HepG2 (cell line): ENCODE measurements at regions not wholly inside any gene's neighbourhood (a gene's known extent, or its start where the extent isn't known, plus 50 kb on each side); places are given as distances from the start of the nearest gene placed in this dataset.

Experiments
- ATAC-seq: fragments of 200-7000 bp; cut with Tn5 transposase; 3 replicates; pipeline ENCODE4 v1.9.1; 2020; ENCODE audit warnings: mild to moderate bottlenecking, moderate library complexity
- BruUV-seq: library from RNA; stranded (reverse); fragments of 400-500 nt; replicated peaks from 2 replicates; lab custom pipeline; 2021; lab: Mats Ljungman, UMichigan
- CTCF ChIA-PET: fragments of 300-600 bp; formaldehyde crosslinking; extraction: SDS; loops from one replicate; lab custom pipeline; 2021; ENCODE audit warnings: low total read pairs, inconsistent platforms, low intra/inter-chr PET ratio; lab: Yijun Ruan, JAX
- POLR2A ChIA-PET: fragments of 350-600 bp; sonication (Branson Sonifier 250); formaldehyde crosslinking; loops from one replicate; lab custom pipeline; 2020; ENCODE audit warnings: antibody characterized with exemption, inconsistent platforms; lab: Yijun Ruan, JAX
- DNase-seq: peaks from one replicate; pipeline ENCODE4 v3.0.0-alpha.2; 2015; ENCODE audit warnings: low spot score
- FAIRE-seq: peaks from 3 replicates; lab custom pipeline; 2011; peaks lifted over from hg19 to GRCh38; lab: Jason Lieb, UNC
- H2AFZ ChIP-seq: one replicate; pipeline ENCODE4 v1.6.1; 2011; ENCODE audit warnings: low read length, inconsistent platforms
- H3K27ac ChIP-seq: fragments of 300-600 bp; 3 replicates; pipeline ENCODE4 v1.8.0; 2011; ENCODE audit warnings: mixed run types, mild to moderate bottlenecking, mixed read lengths, low read length, inconsistent platforms; ENCODE audit not compliant: insufficient read depth; ENCODE audit errors: extremely low read length
- H3K27me3 ChIP-seq, 2 experiments: fragments of 200-600 bp in 1 of 2; 2 replicates in 1 of 2; 3 replicates in 1 of 2; pipeline versions ENCODE4 v1.6.0 to v1.8.0; 2011; ENCODE audit warnings: low read length in 2 of 2, mild to moderate bottlenecking in 2 of 2, moderate library complexity in 2 of 2, inconsistent platforms in 1 of 2; ENCODE audit not compliant: insufficient read depth in 2 of 2, control insufficient read depth in 1 of 2
- H3K36me3 ChIP-seq, 2 experiments: fragments of 200-600 bp in 1 of 2; replicated peaks in 1 of 2; 2 replicates in 1 of 2; 3 replicates in 1 of 2; pipeline versions ENCODE4 v1.5.1 to v1.8.0; 2011; ENCODE audit warnings: low read length in 2 of 2, inconsistent platforms in 1 of 2; ENCODE audit not compliant: insufficient read depth in 2 of 2, control insufficient read depth in 1 of 2
- H3K4me1 ChIP-seq: 2 replicates; pipeline ENCODE4 v1.5.1; 2012; ENCODE audit warnings: low read length, inconsistent platforms; ENCODE audit not compliant: insufficient read depth
- H3K4me2 ChIP-seq: 2 replicates; pipeline ENCODE4 v1.6.0; 2011; ENCODE audit warnings: low read depth, low read length, inconsistent platforms
- H3K4me3 ChIP-seq, 3 experiments: fragments of 200-600 bp in 1 of 3; sonication (generic), shearing (Covaris generic) in 1 of 3; replicated peaks in 1 of 3; 2 replicates each; pipeline ENCODE4 v1.5.1; 2011 to 2016; ENCODE audit warnings: low read length in 3 of 3, inconsistent platforms in 2 of 3, low read depth in 2 of 3, mild to moderate bottlenecking in 2 of 3, control low read depth in 1 of 3, mixed read lengths in 1 of 3; ENCODE audit not compliant: insufficient read depth in 1 of 3
- H3K79me2 ChIP-seq: one replicate; pipeline ENCODE4 v1.6.1; 2011; ENCODE audit warnings: low read length, inconsistent platforms; ENCODE audit not compliant: insufficient read depth
- H3K9ac ChIP-seq: 2 replicates; pipeline ENCODE4 v1.6.0; 2011; ENCODE audit warnings: mild to moderate bottlenecking, low read depth, low read length, inconsistent platforms; ENCODE audit not compliant: insufficient read depth
- H3K9me3 ChIP-seq: 2 replicates; pipeline ENCODE4 v1.5.1; 2012; ENCODE audit warnings: mild to moderate bottlenecking, low read length
- H4K20me1 ChIP-seq: 2 replicates; pipeline ENCODE4 v1.6.0; 2011; ENCODE audit warnings: inconsistent platforms, mild to moderate bottlenecking, low read length, moderate library complexity; ENCODE audit not compliant: insufficient read depth
- CREM ChIP-seq, 2 experiments: sonication (generic) in 1 of 2; formaldehyde crosslinking in 1 of 2; IDR thresholded peaks; 2 replicates each; pipeline versions ENCODE4 v1.4.0 to v1.6.1; 2016 to 2020; ENCODE audit warnings: antibody characterized with exemption in 1 of 2, mild to moderate bottlenecking in 1 of 2, missing genetic modification reagents in 1 of 2
- KLF13 ChIP-seq: sonication (generic); formaldehyde crosslinking; IDR thresholded peaks from 2 replicates; pipeline ENCODE4 v1.4.0; 2020; ENCODE audit warnings: mild to moderate bottlenecking, missing genetic modification reagents
- MAF1 ChIP-seq: sonication (generic); formaldehyde crosslinking; IDR thresholded peaks from 2 replicates; pipeline ENCODE4 v1.5.0; 2020; ENCODE audit warnings: missing genetic modification reagents, borderline replicate concordance
- MTA1 ChIP-seq: sonication (generic); formaldehyde crosslinking; IDR thresholded peaks from 2 replicates; pipeline ENCODE4 v1.4.0; 2020; ENCODE audit warnings: missing genetic modification reagents, mild to moderate bottlenecking, borderline replicate concordance
- MYNN ChIP-seq: sonication (generic); formaldehyde crosslinking; IDR thresholded peaks from 2 replicates; pipeline ENCODE4 v1.4.0; 2020; ENCODE audit warnings: mild to moderate bottlenecking, low read depth, missing genetic modification reagents
- ZBTB20 ChIP-seq: sonication (generic); formaldehyde crosslinking; IDR thresholded peaks from 2 replicates; pipeline ENCODE4 v1.8.1; 2023; ENCODE audit warnings: missing genetic modification reagents, low read depth, mild to moderate bottlenecking, borderline replicate concordance
- ZNF337 ChIP-seq: sonication (generic); formaldehyde crosslinking; IDR thresholded peaks from 2 replicates; pipeline ENCODE4 v1.5.1; 2020; ENCODE audit warnings: missing genetic modification reagents, low read depth, mild to moderate bottlenecking, borderline replicate concordance
- ZNF510 ChIP-seq: sonication (generic); formaldehyde crosslinking; IDR thresholded peaks from 2 replicates; pipeline ENCODE4 v1.4.0; 2020; ENCODE audit warnings: low read depth, mild to moderate bottlenecking, missing genetic modification reagents
- ZNF607 ChIP-seq: sonication (generic); formaldehyde crosslinking; IDR thresholded peaks from 2 replicates; pipeline ENCODE4 v1.5.1; 2020; ENCODE audit warnings: missing genetic modification reagents, mild to moderate bottlenecking, borderline replicate concordance
- ZNF670 ChIP-seq: sonication (generic); formaldehyde crosslinking; IDR thresholded peaks from 2 replicates; pipeline ENCODE4 v1.8.0; 2022; ENCODE audit warnings: mild to moderate bottlenecking, missing genetic modification reagents, borderline replicate concordance
- WGBS: methylation state at CpG from one replicate; pipeline ENCODE4 v1.1.6; 2017; ENCODE audit warnings: low lambda C conversion rate; 5-methylcytosine and 5-hydroxymethylcytosine counted together
- in situ Hi-C: cut with HindIII; loops from 2 replicates; pipeline ENCODE4 v1.10.0; 2017; ENCODE audit warnings: low pct_unique_long_range_greater_than_20kb; ENCODE audit not compliant: extremely low pct_ligation_motif_present
- intact Hi-C: fragments of 100-400 bp; cut with micrococcal nuclease; formaldehyde crosslinking; loops from one replicate; pipeline ENCODE4 v1.10.0; 2022; ENCODE audit not compliant: unreplicated experiment
- small RNA-seq, 3 experiments: library from RNA; depleted of rRNA; stranded (forward); fragments of <200 nt; gene quantifications; one replicate each; pipeline ENCODE3, GENCODE V24; 2012; ENCODE audit warnings: low read depth in 2 of 3, low replicate concordance in 1 of 3; ENCODE audit not compliant: insufficient read length in 3 of 3, insufficient read depth in 2 of 3

DNA sequence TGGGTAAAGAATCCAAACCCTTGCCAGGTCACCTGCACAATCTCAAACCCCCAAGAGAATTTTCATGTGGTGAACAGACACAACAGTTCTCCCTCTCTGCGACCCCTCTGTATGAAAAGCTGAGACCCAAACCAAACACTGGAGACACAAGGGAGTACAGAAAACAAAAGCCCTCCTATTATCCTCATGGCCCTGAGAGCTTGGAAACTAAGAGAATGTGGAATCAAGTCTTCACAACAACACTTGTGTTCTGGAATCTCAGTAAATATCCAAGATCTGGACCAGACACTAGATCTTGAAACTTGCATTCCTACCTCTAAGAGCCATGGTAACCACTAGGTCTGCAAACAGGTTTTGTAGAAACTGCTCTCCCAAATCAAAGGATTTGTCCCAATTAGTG lies 50.1 kb upstream of the CCDC150 start:
- no peak for DNase-seq
- Histone ChIP-seq H3K27me3 (peaks cover 6 to 45% of the 10 kb centered on the region in 2 experiments), H3K4me3 (no peak overlapping the region), H2AFZ (no peak overlapping the region), H4K20me1 (no peaks in the 10 kb centered on the region), H3K4me2 (no peak overlapping the region), H3K4me1 (peaks cover 11% of the 10 kb centered on the region), H3K36me3 (no peaks in the 10 kb centered on the region), H3K9ac (no peak overlapping the region), H3K79me2 (no peaks in the 10 kb centered on the region), H3K27ac (no peak overlapping the region), H3K9me3 (no peaks in the 10 kb centered on the region)
- CTCF ChIA-PET = no interaction called here
- TF ChIP-seq MAF1 (CRISPR knock-in tag) (no peak), ZNF670 (CRISPR knock-in tag) (no peak), MTA1 (no peak), ZNF337 (CRISPR knock-in tag) (no peak), CREM (IDR thresholded peaks at IDR 0.05) (no peak), CREM (CRISPR knock-in tag; IDR thresholded peaks at IDR 0.05) (no peak), ZNF510 (CRISPR knock-in tag) (no peak), KLF13 (no peak), MYNN (no peak), ZBTB20 (CRISPR knock-in tag) (no peak), ZNF607 (CRISPR knock-in tag) (no peak)
- WGBS = 0% methylated on average over 1 of the region's 1 CpG
- FAIRE-seq = no peak
- intact Hi-C loops = no loop called here
- ATAC-seq = no peak
- in situ Hi-C loops = no loop called here
- no TSS peak for BruUV-seq
- POLR2A ChIA-PET = no interaction called here

Small RNAs in the stretch of these regions (small RNA-seq; reads per million reads assigned to genes)
- gene RN7SL820P = 0 reads per million in 3 experiments
